KMS-11 (cell line): ENCODE measurements at regions not wholly inside any gene's neighbourhood (a gene's known extent, or its start where the extent isn't known, plus 50 kb on each side); places are given as distances from the start of the nearest gene placed in this dataset.
"Not testable (repeated sequence)": the region's sequence is repeated elsewhere in the genome, so short reads cannot be mapped to it uniquely, and the experiment has no call there.

Experiments
- H2AFZ ChIP-seq: fragments of 200-600 bp; sonication (generic); 2 replicates; pipeline ENCODE4 v1.6.1; 2016; ENCODE audit warnings: antibody characterized with exemption, mixed run types, low read depth
- H3K27ac ChIP-seq: fragments of 200-600 bp; sonication (generic); 2 replicates; pipeline ENCODE4 v1.6.1; 2016; ENCODE audit warnings: mild to moderate bottlenecking, mixed run types
- H3K27me3 ChIP-seq: fragments of 200-600 bp; sonication (generic); 2 replicates; pipeline ENCODE4 v1.6.1; 2017; ENCODE audit warnings: mild to moderate bottlenecking, low read depth, mixed run types, moderate library complexity; ENCODE audit not compliant: insufficient read depth
- H3K36me3 ChIP-seq: fragments of 200-600 bp; sonication (generic); 2 replicates; pipeline ENCODE4 v1.6.1; 2017; ENCODE audit warnings: mild to moderate bottlenecking, mixed run types; ENCODE audit not compliant: insufficient read depth
- H3K4me1 ChIP-seq: fragments of 200-600 bp; sonication (generic); 2 replicates; pipeline ENCODE4 v1.6.1; 2016; ENCODE audit warnings: mild to moderate bottlenecking, low read depth, mixed run types; ENCODE audit not compliant: poor library complexity, severe bottlenecking
- H3K4me2 ChIP-seq: fragments of 200-600 bp; sonication (generic); 2 replicates; pipeline ENCODE4 v1.7.0; 2016; ENCODE audit warnings: mild to moderate bottlenecking, mixed run types
- H3K4me3 ChIP-seq: fragments of 200-600 bp; sonication (generic); IDR thresholded peaks from 2 replicates; pipeline ENCODE4 v1.6.1; 2017; ENCODE audit warnings: low read depth, low read length, mixed read lengths; ENCODE audit not compliant: insufficient read depth
- H3K79me2 ChIP-seq: fragments of 200-600 bp; sonication (generic); 2 replicates; pipeline ENCODE4 v1.6.1; 2016; ENCODE audit warnings: low read depth, mixed run types; ENCODE audit not compliant: insufficient read depth
- H3K9ac ChIP-seq: fragments of 200-600 bp; sonication (generic); 2 replicates; pipeline ENCODE4 v1.6.1; 2016; ENCODE audit warnings: mild to moderate bottlenecking, mixed run types
- H4K20me1 ChIP-seq: fragments of 200-600 bp; sonication (generic); 2 replicates; pipeline ENCODE4 v1.6.1; 2016; ENCODE audit warnings: mild to moderate bottlenecking, mixed run types; ENCODE audit not compliant: insufficient read depth
- TF ChIP-seq, protein P1 (sequence below): fragments of 200-600 bp; sonication (generic); conservative IDR thresholded peaks from 2 replicates; pipeline ENCODE4 v1.6.1; 2017; ENCODE audit warnings: low read depth, mild to moderate bottlenecking, antibody characterized with exemption, low read length, moderate library complexity, mixed read lengths

DNA sequence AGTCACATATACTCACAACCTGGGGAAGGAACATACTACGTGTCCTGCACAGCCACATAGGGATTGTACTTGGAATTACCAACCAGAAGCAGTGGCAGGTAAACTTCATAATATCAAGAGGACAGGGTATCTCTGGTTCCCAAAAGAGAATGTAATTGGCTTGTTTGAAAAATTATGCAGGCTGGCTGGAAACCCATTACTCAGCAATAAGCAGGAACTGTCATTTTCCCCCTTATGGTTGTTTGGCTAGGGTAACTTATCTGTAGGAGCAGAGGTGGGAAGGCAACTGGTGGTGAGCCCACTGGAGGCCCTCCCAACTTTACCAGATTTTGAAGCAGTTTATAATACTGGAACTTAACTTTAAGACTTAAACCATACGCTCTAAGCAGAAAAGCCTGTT is 924.1 kb downstream of the LRRIQ3 start:
- H3K4me2 ChIP-seq = no peak overlapping the region
- H3K4me3 ChIP-seq = no peak overlapping the region
- H4K20me1 ChIP-seq = no peaks in the 10 kb centered on the region
- no peaks in the 10 kb centered on the region for H3K36me3 ChIP-seq
- H3K79me2 ChIP-seq = no peaks in the 10 kb centered on the region
- no peaks in the 10 kb centered on the region for H3K27me3 ChIP-seq
- H3K9ac ChIP-seq = no peak overlapping the region
- no peak overlapping the region for H3K27ac ChIP-seq
- no peaks in the 10 kb centered on the region for H3K4me1 ChIP-seq
- TF ChIP-seq, protein P1, sequence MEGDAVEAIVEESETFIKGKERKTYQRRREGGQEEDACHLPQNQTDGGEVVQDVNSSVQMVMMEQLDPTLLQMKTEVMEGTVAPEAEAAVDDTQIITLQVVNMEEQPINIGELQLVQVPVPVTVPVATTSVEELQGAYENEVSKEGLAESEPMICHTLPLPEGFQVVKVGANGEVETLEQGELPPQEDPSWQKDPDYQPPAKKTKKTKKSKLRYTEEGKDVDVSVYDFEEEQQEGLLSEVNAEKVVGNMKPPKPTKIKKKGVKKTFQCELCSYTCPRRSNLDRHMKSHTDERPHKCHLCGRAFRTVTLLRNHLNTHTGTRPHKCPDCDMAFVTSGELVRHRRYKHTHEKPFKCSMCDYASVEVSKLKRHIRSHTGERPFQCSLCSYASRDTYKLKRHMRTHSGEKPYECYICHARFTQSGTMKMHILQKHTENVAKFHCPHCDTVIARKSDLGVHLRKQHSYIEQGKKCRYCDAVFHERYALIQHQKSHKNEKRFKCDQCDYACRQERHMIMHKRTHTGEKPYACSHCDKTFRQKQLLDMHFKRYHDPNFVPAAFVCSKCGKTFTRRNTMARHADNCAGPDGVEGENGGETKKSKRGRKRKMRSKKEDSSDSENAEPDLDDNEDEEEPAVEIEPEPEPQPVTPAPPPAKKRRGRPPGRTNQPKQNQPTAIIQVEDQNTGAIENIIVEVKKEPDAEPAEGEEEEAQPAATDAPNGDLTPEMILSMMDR = no peak
- no peak overlapping the region for H2AFZ ChIP-seq

- not testable (repeated sequence) for H3K27me3 ChIP-seq, H3K4me2 ChIP-seq, H3K4me1 ChIP-seq, H3K36me3 ChIP-seq, H3K27ac ChIP-seq, H3K9ac ChIP-seq, H4K20me1 ChIP-seq, H2AFZ ChIP-seq, H3K79me2 ChIP-seq, H3K4me3 ChIP-seq
Measured at GRCh38 chr1:73245196-73245595, 952.8 kb downstream of the LRRIQ3 start.

DNA sequence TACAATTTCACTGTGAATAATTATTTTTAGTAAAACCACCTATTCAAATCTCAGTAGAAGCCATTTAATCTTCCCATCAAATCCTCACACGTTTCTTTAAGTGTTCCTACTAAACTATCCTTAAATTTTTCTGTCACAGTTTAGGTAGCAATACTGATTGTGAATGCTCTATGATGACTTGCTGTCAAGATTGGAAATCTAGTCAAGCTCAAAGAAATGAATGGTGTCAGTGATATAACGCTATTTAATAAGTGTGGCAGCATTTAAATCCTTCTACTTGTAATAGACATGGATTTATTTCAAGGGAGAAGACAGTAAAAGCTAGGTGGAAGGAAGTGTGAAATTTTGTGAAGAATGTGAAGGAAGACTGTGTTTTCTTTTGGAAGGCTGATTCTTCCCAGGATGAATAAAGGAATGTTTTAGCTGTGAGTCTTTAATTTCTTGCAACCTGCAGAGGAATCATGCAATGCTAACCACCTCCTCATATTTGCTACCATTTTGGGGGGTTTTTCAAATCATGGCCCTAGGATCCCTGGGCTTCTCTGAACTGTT is 936.7 kb upstream of the NEGR1 start:
- Histone ChIP-seq H3K9ac (no peak overlapping the region), H3K27ac (no peak overlapping the region), H2AFZ (no peak overlapping the region), H4K20me1 (no peaks in the 10 kb centered on the region), H3K4me2 (no peak overlapping the region), H3K36me3 (no peaks in the 10 kb centered on the region), H3K4me3 (no peak overlapping the region), H3K4me1 (no peaks in the 10 kb centered on the region), H3K79me2 (no peaks in the 10 kb centered on the region), H3K27me3 (no peaks in the 10 kb centered on the region)
- TF ChIP-seq, protein P1 = no peak

GRCh38 chr1:73205294-73205973 is 923.1 kb upstream of the NEGR1 start:
- Histone ChIP-seq H3K4me1 (no peaks in the 10 kb centered on the region), H3K4me2 (no peak overlapping the region), H4K20me1 (no peaks in the 10 kb centered on the region), H2AFZ (no peak overlapping the region), H3K27me3 (no peaks in the 10 kb centered on the region), H3K36me3 (no peaks in the 10 kb centered on the region), H3K79me2 (no peaks in the 10 kb centered on the region), H3K4me3 (no peak overlapping the region), H3K9ac (no peak overlapping the region), H3K27ac (no peak overlapping the region)
- TF ChIP-seq, protein P1 = no peak

GRCh38 chr1:73197972-73198371 is 915.6 kb upstream of the NEGR1 start:
- no peaks in the 10 kb centered on the region for H3K36me3 ChIP-seq
- H3K4me1 ChIP-seq = no peaks in the 10 kb centered on the region
- no peak overlapping the region for H3K27ac ChIP-seq
- no peaks in the 10 kb centered on the region for H3K27me3 ChIP-seq
- no peaks in the 10 kb centered on the region for H3K79me2 ChIP-seq
- H3K4me2 ChIP-seq = no peak overlapping the region
- H2AFZ ChIP-seq = no peak overlapping the region
- no peak overlapping the region for H3K9ac ChIP-seq
- TF ChIP-seq, protein P1 = no peak
- H4K20me1 ChIP-seq = no peaks in the 10 kb centered on the region
- H3K4me3 ChIP-seq = no peak overlapping the region
